Thyroid gland (tissue), 4 donors: ENCODE measurements at regions not wholly inside any gene's neighbourhood (a gene's known extent, or its start where the extent isn't known, plus 50 kb on each side); places are given as distances from the start of the nearest gene placed in this dataset.

ENCODE experiments used
- DNase-seq, 2 donors: peaks; one replicate each; pipeline ENCODE4 v3.0.0-alpha.2; 2019
- H3K27ac ChIP-seq, 3 donors: fragments of 200-600 bp; sonication (generic); 1 replicate in 2 of 3; 2 replicates in 1 of 3; pipeline ENCODE4 v1.5.1; 2016 to 2019; ENCODE audit warnings: mild to moderate bottlenecking in 1 of 3, moderate library complexity in 1 of 3
- H3K27me3 ChIP-seq: fragments of 200-600 bp; sonication (generic); one replicate; pipeline ENCODE4 v1.5.1; 2019
- H3K36me3 ChIP-seq, 2 donors: fragments of 200-600 bp; sonication (generic); one replicate each; pipeline ENCODE4 v1.5.1; 2016 to 2019
- H3K4me1 ChIP-seq, 2 donors: fragments of 200-600 bp; sonication (generic); one replicate each; pipeline ENCODE4 v1.5.1; 2017 to 2019
- H3K4me3 ChIP-seq, 3 donors: fragments of 200-600 bp; sonication (generic); replicated peaks in 1 of 3; 1 replicate in 2 of 3; 2 replicates in 1 of 3; pipeline ENCODE4 v1.5.1; 2016; ENCODE audit warnings: mild to moderate bottlenecking in 1 of 3
- H3K9me3 ChIP-seq: fragments of 200-600 bp; sonication (generic); one replicate; pipeline ENCODE4 v1.5.1; 2017
- POLR2A ChIP-seq, 2 donors: fragments of 450-650 bp; IDR thresholded peaks; one replicate each; pipeline ENCODE4 v1.6.1; 2017; ENCODE audit warnings: antibody characterized with exemption in 2 of 2, mild to moderate bottlenecking in 2 of 2, moderate library complexity in 1 of 2
- WGBS, 2 donors: methylation state at CpG; one replicate each; pipeline ENCODE4 v1.1.5; 2017; 5-methylcytosine and 5-hydroxymethylcytosine counted together
- intact Hi-C: fragments of 100-400 bp; cut with DNase I; formaldehyde crosslinking; loops from one replicate; pipeline ENCODE4 v1.15.1; 2023
- TF ChIP-seq, protein P1 (sequence below), 6 experiments: fragments of 200-600 bp in 3 of 6; fragments of 450-650 bp in 3 of 6; sonication (generic) in 3 of 6; IDR thresholded peaks; one replicate each; pipeline ENCODE4 v1.5.1; 2016 to 2019; ENCODE audit warnings: antibody characterized with exemption in 6 of 6, mild to moderate bottlenecking in 2 of 6, inconsistent platforms in 1 of 6, moderate library complexity in 1 of 6

DNA sequence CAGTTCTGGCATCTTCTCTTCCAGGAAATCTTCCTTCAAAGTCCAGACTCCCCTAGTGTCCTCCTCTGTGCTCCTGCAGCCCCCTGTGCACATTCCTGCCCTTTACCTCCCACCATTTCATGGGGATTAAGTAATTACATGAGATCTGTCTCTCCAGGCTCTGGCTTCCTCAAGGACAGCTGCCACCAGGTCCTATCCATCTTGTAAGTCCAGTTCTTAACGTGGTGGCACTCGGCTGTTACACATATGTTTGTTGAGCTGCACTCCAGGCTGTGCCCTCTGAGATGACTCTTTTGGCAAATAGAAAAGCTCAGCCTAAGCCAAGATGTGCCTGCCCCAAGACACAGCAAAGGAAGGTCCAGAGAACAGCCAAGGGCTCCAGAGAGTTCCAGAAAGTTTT is 57.4 kb upstream of the CAMK1G start:
- no peak overlapping the region for H3K27ac ChIP-seq
- WGBS, 2 donors, result 33 to 38% methylated on average over 2 of the region's 2 CpGs

DNA sequence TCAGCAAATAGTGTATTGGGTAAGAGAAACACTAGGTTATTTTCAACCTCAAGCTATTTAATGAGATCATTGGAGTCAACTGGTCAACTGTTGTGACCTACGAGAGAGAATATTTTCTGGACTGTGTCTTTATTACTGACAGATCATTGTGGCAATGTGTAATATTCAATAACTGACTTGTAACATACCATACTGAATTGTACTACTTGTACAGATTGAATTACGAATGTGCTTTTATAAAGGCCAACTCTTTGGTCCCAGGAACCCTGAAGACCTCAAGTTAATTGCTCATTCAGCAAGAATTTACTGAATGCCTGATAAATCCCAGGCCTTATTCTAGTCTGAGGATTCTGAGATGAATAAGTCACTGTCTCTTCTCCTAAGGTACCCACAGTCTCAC is 56.1 kb upstream of the CAMK1G start:
- Histone ChIP-seq H3K4me3 (no peak overlapping the region), H3K36me3 (no peaks in the 10 kb centered on the region), H3K4me1 (no peaks in the 10 kb centered on the region), H3K27me3 (no peaks in the 10 kb centered on the region), H3K27ac (no peak overlapping the region), H3K9me3 (no peaks in the 10 kb centered on the region)
- no peak for DNase-seq
- TF ChIP-seq POLR2A (IDR thresholded peaks at IDR 0.05), result no peak
- TF ChIP-seq, protein P1, sequence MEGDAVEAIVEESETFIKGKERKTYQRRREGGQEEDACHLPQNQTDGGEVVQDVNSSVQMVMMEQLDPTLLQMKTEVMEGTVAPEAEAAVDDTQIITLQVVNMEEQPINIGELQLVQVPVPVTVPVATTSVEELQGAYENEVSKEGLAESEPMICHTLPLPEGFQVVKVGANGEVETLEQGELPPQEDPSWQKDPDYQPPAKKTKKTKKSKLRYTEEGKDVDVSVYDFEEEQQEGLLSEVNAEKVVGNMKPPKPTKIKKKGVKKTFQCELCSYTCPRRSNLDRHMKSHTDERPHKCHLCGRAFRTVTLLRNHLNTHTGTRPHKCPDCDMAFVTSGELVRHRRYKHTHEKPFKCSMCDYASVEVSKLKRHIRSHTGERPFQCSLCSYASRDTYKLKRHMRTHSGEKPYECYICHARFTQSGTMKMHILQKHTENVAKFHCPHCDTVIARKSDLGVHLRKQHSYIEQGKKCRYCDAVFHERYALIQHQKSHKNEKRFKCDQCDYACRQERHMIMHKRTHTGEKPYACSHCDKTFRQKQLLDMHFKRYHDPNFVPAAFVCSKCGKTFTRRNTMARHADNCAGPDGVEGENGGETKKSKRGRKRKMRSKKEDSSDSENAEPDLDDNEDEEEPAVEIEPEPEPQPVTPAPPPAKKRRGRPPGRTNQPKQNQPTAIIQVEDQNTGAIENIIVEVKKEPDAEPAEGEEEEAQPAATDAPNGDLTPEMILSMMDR (IDR thresholded peaks at IDR 0.05), result no peak
- 77 to 90% methylated on average over 2 of the region's 2 CpGs for WGBS, 2 donors
- intact Hi-C loops, result no loop called here

More for the DNA sequence above, 57.4 kb upstream of the CAMK1G start:
- H3K4me1 ChIP-seq, result no peaks in the 10 kb centered on the region
- no peak for DNase-seq
- TF ChIP-seq, protein P1 (IDR thresholded peaks at IDR 0.05), result no peak
- no peak for TF ChIP-seq POLR2A (IDR thresholded peaks at IDR 0.05)
- H3K36me3 ChIP-seq, result no peaks in the 10 kb centered on the region
- intact Hi-C loops, result no loop called here
- H3K27me3 ChIP-seq, result no peaks in the 10 kb centered on the region
- no peak overlapping the region for H3K4me3 ChIP-seq
- no peaks in the 10 kb centered on the region for H3K9me3 ChIP-seq

DNA sequence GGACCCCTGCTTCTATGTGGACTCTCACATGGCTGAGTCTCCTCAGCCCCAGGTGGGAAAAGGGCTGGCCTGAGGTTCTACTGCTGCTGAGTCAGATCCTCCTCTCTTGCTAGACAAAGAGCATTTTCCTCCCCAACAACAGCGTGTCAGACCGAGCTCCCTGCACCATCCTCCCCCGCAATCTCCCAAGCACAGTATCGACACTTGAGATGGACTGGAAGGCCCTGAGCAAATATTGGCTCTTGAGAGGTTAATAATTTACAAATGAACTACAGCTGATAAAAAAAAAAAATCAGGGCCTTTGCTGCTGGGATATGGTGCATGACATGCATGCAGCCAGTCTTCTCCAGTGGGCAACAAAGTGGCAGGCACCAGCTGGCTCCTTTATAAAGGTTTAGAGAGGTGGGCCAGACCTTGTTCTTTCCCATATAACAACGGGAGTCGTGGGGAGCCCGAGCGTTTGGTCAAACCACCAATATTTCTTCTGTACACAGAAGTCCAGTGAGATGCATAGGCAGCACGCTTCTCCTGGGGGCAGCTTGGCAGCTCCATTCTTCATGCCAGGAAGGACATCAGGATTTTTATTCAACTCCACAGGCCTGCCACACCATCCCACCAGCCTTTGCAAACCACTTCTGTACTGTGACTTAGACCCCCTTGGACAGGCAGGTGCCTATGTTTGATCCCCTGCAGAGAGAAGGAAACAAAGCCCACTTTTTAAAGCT is 55.4 kb upstream of the CAMK1G start:
- Histone ChIP-seq H3K27me3 (no peaks in the 10 kb centered on the region), H3K4me3 (no peak overlapping the region), H3K36me3 (no peaks in the 10 kb centered on the region), H3K4me1 (no peaks in the 10 kb centered on the region), H3K9me3 (no peaks in the 10 kb centered on the region), H3K27ac (no peak overlapping the region)
- no peak for TF ChIP-seq POLR2A (IDR thresholded peaks at IDR 0.05)
- TF ChIP-seq, protein P1 (IDR thresholded peaks at IDR 0.05), result no peak
- intact Hi-C loops, result no loop called here
- 83 to 86% methylated on average over 9 of the region's 9 CpGs for whole genome bisulfite sequencing, 2 donors
- DNase-seq, result no peak

DNA sequence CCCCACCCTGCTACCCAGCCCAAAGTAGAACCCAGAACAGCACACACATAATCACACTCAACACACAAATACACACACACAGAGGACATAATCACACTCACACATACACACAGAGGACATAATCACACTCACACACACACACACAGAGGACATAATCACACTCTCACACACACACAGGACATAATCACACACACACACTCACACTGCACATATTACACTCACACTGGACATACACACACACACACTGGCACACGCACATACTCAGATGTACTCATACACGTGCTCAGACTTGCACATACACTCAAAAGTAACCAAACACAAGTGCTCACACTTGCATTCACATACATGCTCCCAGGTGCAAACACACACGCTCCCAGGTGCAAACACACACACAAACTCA is 54.3 kb upstream of the CAMK1G start:
- TF ChIP-seq, protein P1 (IDR thresholded peaks at IDR 0.05), result no peak
- TF ChIP-seq POLR2A (IDR thresholded peaks at IDR 0.05), result no peak

DNA sequence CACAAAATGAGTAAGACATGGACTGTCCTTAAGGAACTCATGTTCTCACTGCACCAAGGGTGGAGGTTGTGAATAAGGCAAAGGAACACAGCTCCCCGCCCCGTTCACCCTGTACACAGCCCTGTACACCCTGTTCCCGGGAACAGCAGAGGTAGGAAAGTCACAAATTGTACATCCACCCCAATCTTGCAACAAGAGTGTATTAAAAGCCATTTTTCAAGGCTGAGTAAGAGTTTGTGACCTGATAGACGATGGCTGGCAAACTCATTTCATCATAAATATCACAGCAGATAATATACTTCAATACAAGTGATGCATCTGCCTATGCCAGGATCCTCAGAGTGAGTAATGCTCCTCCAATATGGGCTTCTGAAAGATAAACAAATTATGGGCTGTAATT is 52.5 kb upstream of the CAMK1G start:
- Histone ChIP-seq H3K4me1 (no peaks in the 10 kb centered on the region), H3K4me3 (no peak overlapping the region), H3K27ac (no peak overlapping the region), H3K27me3 (no peaks in the 10 kb centered on the region), H3K9me3 (no peaks in the 10 kb centered on the region), H3K36me3 (no peaks in the 10 kb centered on the region)
- WGBS, 2 donors, result 86 to 91% methylated on average over 4 of the region's 4 CpGs
- no peak for TF ChIP-seq POLR2A (IDR thresholded peaks at IDR 0.05)
- TF ChIP-seq, protein P1 (IDR thresholded peaks at IDR 0.05), result no peak
- intact Hi-C loops, result no loop called here
- no peak for DNase-seq

More for the DNA sequence above, 54.3 kb upstream of the CAMK1G start:
- H3K36me3 ChIP-seq, result no peaks in the 10 kb centered on the region
- H3K4me3 ChIP-seq, result no peak overlapping the region
- no peak for DNase-seq
- no peaks in the 10 kb centered on the region for H3K9me3 ChIP-seq
- H3K4me1 ChIP-seq, result no peaks in the 10 kb centered on the region
- H3K27ac ChIP-seq, result no peak overlapping the region
- 78 to 85% methylated on average over 3 of the region's 3 CpGs for WGBS, 2 donors
- H3K27me3 ChIP-seq, result no peaks in the 10 kb centered on the region
- intact Hi-C loops, result no loop called here
